Peyer's patch (tissue), 4 donors: ENCODE measurements at regions not wholly inside any gene's neighbourhood (a gene's known extent, or its start where the extent isn't known, plus 50 kb on each side); places are given as distances from the start of the nearest gene placed in this dataset.

Experiments used
- POLR2A ChIP-seq, 2 donors: fragments of 450-650 bp; IDR thresholded peaks; one replicate each; pipeline ENCODE4 v1.5.1; 2017; ENCODE audit warnings: antibody characterized with exemption in 2 of 2, mild to moderate bottlenecking in 2 of 2, moderate library complexity in 2 of 2
- TF ChIP-seq, protein P1 (sequence below), 6 experiments: fragments of 450-650 bp in 4 of 6; fragments of 200-600 bp in 2 of 6; sonication (generic) in 1 of 6; IDR thresholded peaks; one replicate each; pipeline ENCODE4 v1.5.1; 2017 to 2019; ENCODE audit warnings: antibody characterized with exemption in 6 of 6, mild to moderate bottlenecking in 3 of 6, moderate library complexity in 1 of 6

- no peak for TF ChIP-seq POLR2A (IDR thresholded peaks at IDR 0.05)
- TF ChIP-seq, protein P1, sequence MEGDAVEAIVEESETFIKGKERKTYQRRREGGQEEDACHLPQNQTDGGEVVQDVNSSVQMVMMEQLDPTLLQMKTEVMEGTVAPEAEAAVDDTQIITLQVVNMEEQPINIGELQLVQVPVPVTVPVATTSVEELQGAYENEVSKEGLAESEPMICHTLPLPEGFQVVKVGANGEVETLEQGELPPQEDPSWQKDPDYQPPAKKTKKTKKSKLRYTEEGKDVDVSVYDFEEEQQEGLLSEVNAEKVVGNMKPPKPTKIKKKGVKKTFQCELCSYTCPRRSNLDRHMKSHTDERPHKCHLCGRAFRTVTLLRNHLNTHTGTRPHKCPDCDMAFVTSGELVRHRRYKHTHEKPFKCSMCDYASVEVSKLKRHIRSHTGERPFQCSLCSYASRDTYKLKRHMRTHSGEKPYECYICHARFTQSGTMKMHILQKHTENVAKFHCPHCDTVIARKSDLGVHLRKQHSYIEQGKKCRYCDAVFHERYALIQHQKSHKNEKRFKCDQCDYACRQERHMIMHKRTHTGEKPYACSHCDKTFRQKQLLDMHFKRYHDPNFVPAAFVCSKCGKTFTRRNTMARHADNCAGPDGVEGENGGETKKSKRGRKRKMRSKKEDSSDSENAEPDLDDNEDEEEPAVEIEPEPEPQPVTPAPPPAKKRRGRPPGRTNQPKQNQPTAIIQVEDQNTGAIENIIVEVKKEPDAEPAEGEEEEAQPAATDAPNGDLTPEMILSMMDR (IDR thresholded peaks at IDR 0.05): no peak
These were observed 1805.3 kb downstream of the PCDH7 start for GRCh38 chr4:32525420-32525819.
